Hematopoietic multipotent progenitor cell treated with erythropoietin and hydrocortisone succinate and interleukin-3 and kit ligand, for 4 days (in vitro differentiated cells): ENCODE measurements at regions not wholly inside any gene's neighbourhood (a gene's known extent, or its start where the extent isn't known, plus 50 kb on each side); places are given as distances from the start of the nearest gene placed in this dataset.
"Not testable (repeated sequence)": the region's sequence is repeated elsewhere in the genome, so short reads cannot be mapped to it uniquely, and the experiment has no call there.

Experiments used
- DNase-seq: peaks from one replicate; pipeline ENCODE4 v3.0.0-alpha.2; 2015

- peak; percentile 27 for DNase-seq
These were observed 383.5 kb downstream of the SFMBT2 start for GRCh38 chr10:7027237-7027912.

DNA sequence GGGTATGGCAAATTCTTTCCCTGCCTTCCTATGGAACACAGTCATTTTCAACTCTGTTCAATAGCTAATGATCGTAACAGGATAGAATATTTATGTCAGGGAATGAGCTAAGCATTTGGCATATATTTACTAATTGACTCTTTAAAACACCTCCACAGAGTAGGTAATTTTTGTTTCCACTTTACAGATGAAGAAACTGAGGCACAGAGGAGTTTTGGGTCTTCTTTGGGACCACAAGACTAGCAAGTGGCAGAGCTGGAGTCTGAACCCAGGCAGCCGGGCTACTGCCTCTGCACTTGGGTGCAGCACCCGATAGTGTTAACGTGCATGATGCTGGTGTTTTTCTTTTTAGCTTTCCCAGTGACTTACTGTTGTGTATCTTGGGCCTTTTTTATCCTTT, 384.0 kb downstream of the SFMBT2 start:
- no peak for DNase-seq

DNA sequence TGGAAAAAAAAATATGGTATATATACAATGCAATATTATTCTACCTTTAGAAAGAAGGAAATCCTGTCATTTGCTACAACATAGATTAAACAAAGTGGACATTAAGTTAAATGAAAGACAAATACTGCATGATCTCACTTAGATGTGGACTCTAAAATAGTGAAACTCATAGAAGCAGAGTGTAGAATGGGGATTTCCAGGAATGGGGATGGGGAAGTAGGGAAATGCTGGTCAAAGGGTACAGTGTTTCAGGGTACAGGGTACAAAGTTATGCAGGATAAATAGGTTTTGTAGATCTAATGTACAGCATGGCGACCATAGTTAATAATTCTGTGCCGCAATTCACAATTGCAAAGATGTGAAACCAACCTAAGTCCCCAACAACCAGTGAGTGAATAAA, 385.5 kb downstream of the SFMBT2 start:
- DNase-seq, result no peak

DNA sequence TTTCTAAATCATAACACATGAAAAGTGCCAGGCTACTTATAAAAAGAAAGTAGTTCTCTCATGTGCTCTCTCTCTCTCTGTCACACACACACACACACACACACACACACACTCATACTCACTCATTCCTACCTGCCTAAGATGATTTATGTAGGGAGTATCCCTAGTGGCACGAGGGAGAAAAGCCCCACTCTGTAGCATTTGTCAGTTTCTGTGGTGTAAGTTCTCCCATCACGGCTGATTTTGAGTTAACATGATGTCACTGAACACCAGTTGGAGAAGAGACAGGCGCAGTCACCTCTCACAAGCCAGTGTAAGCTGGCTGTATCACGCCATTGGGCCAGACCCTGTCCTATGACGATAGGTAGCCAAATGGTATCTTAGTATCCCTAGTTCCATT, 395.4 kb downstream of the SFMBT2 start:
- DNase-seq, result no peak

DNA sequence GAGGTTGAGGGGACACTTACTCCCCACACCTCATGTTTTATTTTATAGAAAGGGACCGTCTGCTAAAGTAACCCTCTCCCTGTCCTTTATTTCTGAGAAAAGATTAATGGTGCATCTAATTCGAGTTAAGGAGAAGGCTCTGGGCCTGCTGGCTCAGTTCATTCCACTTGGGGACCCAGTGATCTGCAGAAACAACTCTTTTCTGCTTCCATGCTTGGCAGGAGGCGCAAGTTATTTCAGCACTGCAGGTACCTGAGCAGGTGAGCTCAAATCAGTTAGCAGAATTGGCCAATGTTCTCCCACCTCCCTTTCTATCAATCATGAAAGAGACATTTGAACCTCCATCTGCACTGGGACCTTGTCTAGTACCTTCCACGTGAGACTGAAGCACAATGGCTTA, 396.1 kb downstream of the SFMBT2 start:
- DNase-seq, result no peak

GRCh38 chr10:7011994-7012393, 398.8 kb downstream of the SFMBT2 start:
- no peak for DNase-seq

- DNase-seq, result no peak
These were observed 402.2 kb downstream of the SFMBT2 start for GRCh38 chr10:7008645-7009044.

DNA sequence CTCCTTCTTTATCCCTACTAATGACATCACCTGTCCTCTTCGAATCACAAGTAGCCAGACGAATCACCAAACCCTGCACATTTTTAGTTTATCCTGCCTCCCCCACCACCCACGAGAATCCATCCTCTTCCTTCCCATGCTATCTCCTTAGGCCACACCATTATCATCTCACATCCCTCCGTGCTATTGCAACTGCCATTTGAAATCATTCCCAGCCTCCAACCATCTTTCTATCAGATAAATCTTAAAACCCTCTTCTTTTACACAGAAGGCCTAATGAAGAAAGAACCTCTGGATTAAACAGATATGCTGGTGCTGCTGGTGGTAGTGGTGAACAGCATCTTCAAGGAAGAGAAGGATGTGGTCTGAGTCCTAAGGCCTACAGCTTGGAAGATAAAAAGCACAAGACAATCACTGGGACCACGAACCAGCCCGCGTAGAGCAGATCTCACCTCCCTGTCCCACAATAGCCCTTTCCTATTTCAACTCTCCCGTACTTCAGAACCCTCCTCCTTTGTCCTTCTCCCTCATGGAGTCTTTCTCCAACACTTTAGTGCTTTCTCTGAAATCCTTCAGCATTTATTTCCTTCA, 403.1 kb downstream of the SFMBT2 start:
- DNase-seq, result peak; percentile 67

DNA sequence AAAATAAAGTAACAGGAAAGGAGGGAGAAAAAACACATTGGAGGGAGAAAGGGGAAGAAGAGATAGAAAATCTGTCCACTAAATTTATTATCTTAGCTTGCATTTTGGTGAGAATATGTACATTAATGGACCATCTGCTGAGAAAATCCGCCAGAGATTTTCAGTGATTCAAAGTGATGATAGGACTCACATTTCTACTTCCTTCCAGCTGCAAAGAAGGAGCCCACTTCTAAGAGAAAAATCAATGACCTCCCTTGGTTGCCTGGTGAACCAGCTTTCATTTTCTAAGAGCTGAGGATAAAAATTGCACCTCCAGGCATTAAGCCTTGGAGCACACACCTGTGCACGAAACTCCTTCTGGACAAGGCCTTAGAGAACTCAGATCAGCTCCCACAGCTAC, 404.3 kb downstream of the SFMBT2 start:
- DNase-seq, result no peak

DNA sequence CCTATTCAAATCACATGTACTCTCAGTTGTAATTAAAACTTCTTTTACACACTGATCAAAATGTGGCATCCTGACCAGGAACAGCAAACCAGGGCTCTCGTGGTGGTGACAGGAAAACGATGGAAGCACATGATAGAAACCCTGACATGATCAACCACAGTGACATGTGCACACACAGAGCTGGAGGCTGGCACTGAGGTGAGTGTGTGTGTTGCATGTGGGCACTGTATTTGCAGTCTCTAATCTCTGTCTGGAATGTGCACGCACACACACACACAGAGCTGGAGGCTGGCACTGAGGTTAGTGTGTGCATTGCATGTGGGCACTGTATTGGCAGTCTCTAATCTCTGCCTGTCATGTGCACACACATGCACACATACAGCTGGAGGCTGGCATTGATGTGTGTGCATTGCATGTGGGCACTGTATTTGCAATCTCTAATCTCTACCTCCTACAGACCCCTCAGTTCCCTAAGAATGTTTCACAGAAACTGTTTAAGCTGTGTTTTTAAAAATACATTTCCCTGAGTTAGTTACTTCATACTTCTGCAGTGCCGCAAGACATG, 406.9 kb downstream of the SFMBT2 start:
- DNase-seq, result peak; percentile 55

DNA sequence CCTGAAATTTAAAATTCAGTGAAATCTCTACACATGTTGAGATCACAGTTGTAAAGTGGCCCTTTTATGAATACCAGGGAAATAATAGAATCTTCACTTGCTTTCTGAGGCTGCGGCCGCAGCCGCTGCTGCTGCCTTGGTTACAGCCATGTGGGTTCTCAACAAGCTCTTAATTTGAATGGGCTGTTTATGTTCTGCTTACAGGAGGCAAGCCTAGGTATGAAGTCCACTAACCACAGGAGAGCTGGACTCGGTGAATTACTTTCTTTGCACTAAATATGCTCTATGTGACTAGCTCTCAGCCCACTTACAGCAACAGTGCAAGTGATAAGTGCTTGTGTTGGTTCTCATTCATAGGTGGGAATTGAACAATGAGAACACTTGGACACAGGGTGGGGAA, 410.8 kb downstream of the SFMBT2 start:
- DNase-seq, result no peak

- DNase-seq, result no peak
These were observed 411.5 kb downstream of the SFMBT2 start for GRCh38 chr10:6999232-6999925.

DNA sequence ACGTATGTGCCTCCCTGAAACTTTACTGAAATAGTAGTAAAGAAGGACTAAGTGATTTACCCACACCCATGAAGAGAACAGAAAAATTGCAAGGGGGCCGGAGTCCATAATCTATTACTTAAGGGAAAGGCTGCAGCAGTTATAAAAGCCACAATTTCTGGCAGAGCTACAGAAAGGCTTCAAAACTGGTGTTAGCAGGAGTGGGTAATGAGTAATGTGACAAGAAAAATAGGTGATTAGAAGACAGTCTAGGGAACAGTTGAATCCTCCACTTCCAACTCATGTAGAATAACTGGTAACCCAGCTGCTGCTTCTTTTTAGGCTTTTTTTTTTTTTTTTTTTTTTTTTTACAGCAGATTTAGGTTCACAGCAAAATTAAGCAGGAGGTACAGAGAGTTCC, 413.3 kb downstream of the SFMBT2 start:
- DNase-seq, result no peak

DNA sequence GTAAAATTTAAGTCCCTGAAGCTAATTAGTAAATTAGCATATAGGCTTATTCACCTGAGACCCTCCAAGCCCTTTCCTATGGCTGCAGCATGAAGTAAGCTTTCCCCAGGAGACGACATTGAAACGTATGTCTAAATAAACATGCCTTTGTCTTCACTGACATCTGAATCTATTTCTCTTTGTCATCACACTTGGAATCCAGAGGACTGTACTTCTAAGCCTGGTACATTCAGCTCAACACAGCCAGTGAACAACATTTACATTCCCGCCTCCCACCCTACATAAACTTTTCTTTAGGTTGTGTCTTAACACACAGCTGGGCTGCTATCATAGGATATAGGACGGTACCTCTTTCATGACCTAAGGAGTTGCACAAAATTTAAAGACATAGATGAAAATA, 414.4 kb downstream of the SFMBT2 start:
- DNase-seq, result no peak

DNA sequence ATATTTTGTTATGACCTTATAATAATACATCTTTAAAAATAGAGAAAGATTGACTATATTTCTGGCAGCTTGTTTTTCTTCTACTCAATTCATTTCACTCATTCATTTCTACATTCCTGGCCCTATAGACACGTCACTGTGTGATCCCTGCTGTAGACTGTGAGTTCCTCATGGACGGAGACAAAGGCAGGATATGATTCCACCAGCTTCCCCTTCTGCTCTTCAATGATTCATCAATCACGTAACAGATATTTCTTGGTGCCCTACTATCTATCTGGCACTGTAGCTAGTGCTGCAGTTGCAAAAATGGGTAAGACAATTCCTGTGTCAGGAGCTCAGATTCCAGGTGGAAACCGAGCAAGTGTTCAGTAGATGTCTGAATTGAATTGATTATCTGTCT, 415.0 kb downstream of the SFMBT2 start:
- DNase-seq, result no peak

DNA sequence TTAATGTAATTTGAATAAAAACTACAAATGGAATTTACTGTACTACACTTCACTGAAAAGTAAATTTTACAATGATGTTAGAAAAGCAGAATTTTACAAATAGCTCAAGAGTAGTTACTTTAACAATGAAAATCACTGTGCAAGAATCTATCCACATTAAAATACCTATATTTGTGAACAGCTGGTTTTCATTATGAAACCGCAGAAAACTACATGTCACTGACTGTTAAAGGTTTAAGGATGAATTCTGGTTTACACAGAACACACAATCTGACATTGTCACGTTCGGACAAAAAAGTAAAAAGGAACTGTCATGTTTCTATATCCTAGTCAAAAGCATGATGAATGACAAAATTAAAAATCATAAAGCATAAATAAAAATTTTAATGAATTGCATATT, 415.3 kb upstream of the PRKCQ start:
- DNase-seq, result no peak

- DNase-seq, result peak; percentile 58
These were observed 410.8 kb upstream of the PRKCQ start for GRCh38 chr10:6990891-6991290.

DNA sequence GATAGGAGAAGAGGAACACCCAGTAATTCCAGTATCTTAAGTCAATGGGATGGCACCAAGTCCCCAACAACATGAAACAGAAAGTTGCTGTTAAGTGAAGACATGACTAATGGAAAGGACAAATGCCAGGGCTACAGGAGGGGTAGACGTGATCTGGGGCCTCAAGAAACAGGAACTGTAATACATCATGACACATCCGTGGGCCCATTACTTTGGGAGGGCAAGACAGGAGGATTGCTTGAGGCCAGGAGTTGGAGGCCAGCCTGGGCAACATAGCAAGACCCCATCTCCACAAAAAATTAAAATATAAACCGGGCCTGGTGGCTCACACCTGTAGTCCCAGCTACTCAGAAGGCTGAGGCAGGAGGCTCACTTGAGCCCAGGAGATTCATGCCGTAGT, 408.6 kb upstream of the PRKCQ start:
- peak; percentile 51 for DNase-seq

GRCh38 chr10:6987536-6987945, 407.5 kb upstream of the PRKCQ start:
- no peak for DNase-seq

DNA sequence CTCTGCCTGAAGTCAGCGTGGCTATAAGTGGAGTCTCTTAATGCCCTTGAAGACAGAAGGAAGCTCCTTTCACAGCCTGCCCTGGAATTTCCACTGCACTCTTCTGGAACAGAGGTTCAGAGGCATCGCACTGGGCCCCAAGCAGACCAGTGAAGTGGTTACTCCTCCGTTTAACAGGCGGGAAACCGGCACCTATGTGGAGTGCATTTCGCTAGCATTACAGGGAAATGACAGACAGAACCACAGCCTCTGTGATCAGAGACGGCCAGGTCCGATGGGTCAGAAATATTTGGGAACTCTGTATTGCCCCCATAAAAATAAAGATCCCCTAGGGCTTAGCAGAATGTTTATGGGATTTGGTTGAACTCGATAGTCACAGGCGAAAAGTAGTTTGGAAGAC, 406.9 kb upstream of the PRKCQ start:
- DNase-seq, result no peak

GRCh38 chr10:6985644-6986043, 405.6 kb upstream of the PRKCQ start:
- DNase-seq, result no peak

DNA sequence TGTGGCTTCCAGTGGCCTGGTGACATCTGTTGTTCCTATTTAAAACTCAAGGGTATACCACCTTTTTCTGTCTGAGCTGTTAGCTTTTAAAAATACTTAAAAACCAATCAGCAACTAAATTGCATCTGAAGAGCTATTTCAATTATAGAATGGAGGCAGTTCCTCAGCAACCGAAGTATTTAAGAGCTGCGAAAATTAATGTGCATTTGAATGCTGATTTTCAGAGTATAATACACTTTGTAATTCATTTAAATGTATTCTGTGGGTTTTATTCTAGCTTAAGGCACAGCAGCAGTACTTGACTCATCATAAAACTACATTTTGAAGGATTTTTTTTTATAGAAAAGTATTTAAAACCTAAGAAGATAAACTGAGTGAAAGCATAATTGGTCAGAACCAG, 404.9 kb upstream of the PRKCQ start:
- no peak for DNase-seq

- not testable (repeated sequence) for DNase-seq
These were observed 403.9 kb upstream of the PRKCQ start for GRCh38 chr10:6984016-6984415.

GRCh38 chr10:6980353-6980752, 400.3 kb upstream of the PRKCQ start:
- DNase-seq, result no peak
